RWPE2 (cell line): ENCODE measurements at regions not wholly inside any gene's neighbourhood (a gene's known extent, or its start where the extent isn't known, plus 50 kb on each side); places are given as distances from the start of the nearest gene placed in this dataset.

Experiments used
- ATAC-seq: fragments of 200-7000 bp; cut with Tn5 transposase; 3 replicates; pipeline ENCODE4 v1.9.1; 2021; ENCODE audit warnings: low read depth
- DNase-seq: peaks from one replicate; pipeline ENCODE4 v3.0.0-alpha.2; 2020; ENCODE audit warnings: low spot score
- H3K27ac ChIP-seq: fragments of 450-650 bp; 2 replicates; pipeline ENCODE4 v1.5.1; 2017; ENCODE audit warnings: mild to moderate bottlenecking; ENCODE audit not compliant: poor library complexity, severe bottlenecking
- H3K27me3 ChIP-seq: fragments of 250-450 bp; sonication (Bioruptor Pico); 2 replicates; pipeline ENCODE4 v1.5.1; 2021; ENCODE audit warnings: mild to moderate bottlenecking, moderate library complexity; ENCODE audit not compliant: insufficient read depth, poor library complexity, severe bottlenecking
- H3K36me3 ChIP-seq: fragments of 250-450 bp; sonication (Bioruptor Pico); 2 replicates; pipeline ENCODE4 v1.5.1; 2020; ENCODE audit warnings: low read depth, mild to moderate bottlenecking, moderate library complexity
- H3K4me1 ChIP-seq: fragments of 250-450 bp; sonication (Bioruptor Pico); 2 replicates; pipeline ENCODE4 v1.5.1; 2021; ENCODE audit warnings: mild to moderate bottlenecking, moderate library complexity; ENCODE audit not compliant: insufficient read depth, poor library complexity, severe bottlenecking
- H3K4me3 ChIP-seq: fragments of 250-450 bp; sonication (Bioruptor Pico); 2 replicates; pipeline ENCODE4 v1.5.1; 2021; ENCODE audit warnings: mild to moderate bottlenecking, moderate library complexity; ENCODE audit not compliant: severe bottlenecking
- H3K9me3 ChIP-seq: fragments of 250-450 bp; sonication (Bioruptor Pico); 2 replicates; pipeline ENCODE4 v1.5.1; 2021; ENCODE audit warnings: mild to moderate bottlenecking, moderate library complexity; ENCODE audit not compliant: severe bottlenecking
- TF ChIP-seq, protein P1 (sequence below): fragments of 450-650 bp; IDR thresholded peaks from one replicate; pipeline ENCODE4 v1.5.1; 2017; ENCODE audit warnings: mild to moderate bottlenecking, moderate library complexity; ENCODE audit not compliant: poor library complexity, severe bottlenecking

GRCh38 chr5:162916368-162916767 is 521.0 kb upstream of the CCNG1 start:
- Histone ChIP-seq H3K27me3 (peaks cover 12% of the 10 kb centered on the region), H3K4me3 (no peak overlapping the region), H3K36me3 (no peaks in the 10 kb centered on the region), H3K9me3 (peaks cover 4% of the 10 kb centered on the region), H3K27ac (no peak overlapping the region), H3K4me1 (no peaks in the 10 kb centered on the region)
- DNase-seq = no peak
- no peak for ATAC-seq
- TF ChIP-seq, protein P1, sequence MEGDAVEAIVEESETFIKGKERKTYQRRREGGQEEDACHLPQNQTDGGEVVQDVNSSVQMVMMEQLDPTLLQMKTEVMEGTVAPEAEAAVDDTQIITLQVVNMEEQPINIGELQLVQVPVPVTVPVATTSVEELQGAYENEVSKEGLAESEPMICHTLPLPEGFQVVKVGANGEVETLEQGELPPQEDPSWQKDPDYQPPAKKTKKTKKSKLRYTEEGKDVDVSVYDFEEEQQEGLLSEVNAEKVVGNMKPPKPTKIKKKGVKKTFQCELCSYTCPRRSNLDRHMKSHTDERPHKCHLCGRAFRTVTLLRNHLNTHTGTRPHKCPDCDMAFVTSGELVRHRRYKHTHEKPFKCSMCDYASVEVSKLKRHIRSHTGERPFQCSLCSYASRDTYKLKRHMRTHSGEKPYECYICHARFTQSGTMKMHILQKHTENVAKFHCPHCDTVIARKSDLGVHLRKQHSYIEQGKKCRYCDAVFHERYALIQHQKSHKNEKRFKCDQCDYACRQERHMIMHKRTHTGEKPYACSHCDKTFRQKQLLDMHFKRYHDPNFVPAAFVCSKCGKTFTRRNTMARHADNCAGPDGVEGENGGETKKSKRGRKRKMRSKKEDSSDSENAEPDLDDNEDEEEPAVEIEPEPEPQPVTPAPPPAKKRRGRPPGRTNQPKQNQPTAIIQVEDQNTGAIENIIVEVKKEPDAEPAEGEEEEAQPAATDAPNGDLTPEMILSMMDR = no peak

DNA sequence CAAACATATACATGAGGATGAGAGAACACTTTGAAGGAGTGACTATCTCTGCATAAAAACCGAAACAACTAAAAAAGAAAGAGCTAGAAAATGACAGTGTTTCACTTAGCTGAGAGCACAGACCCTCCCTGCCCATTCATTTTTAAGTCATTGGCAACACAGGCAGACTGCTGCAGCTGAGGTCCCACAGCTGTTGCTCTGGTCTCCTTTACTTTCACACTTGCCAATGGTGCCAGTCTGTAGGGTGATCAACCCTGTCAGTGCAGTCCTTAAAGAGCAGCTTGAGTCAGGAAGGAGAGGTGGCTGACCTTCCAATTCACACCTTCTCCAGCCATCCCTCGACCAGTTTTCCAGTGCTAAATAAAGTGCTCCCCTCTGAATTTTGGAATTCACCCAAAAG is 508.3 kb upstream of the CCNG1 start:
- H3K27ac ChIP-seq = no peak overlapping the region
- H3K27me3 ChIP-seq = no peaks in the 10 kb centered on the region
- DNase-seq (no peak), ATAC-seq (no peak)
- H3K4me3 ChIP-seq = no peak overlapping the region
- no peaks in the 10 kb centered on the region for H3K4me1 ChIP-seq
- peaks cover 3% of the 10 kb centered on the region for H3K9me3 ChIP-seq
- no peaks in the 10 kb centered on the region for H3K36me3 ChIP-seq
- TF ChIP-seq, protein P1 = no peak

GRCh38 chr5:162931501-162931900 is 505.9 kb upstream of the CCNG1 start:
- DNase-seq (no peak), ATAC-seq (no peak)
- H3K27ac ChIP-seq = no peak overlapping the region
- H3K9me3 ChIP-seq = peaks cover 3% of the 10 kb centered on the region
- H3K27me3 ChIP-seq = no peaks in the 10 kb centered on the region
- H3K4me1 ChIP-seq = no peaks in the 10 kb centered on the region
- no peak overlapping the region for H3K4me3 ChIP-seq
- TF ChIP-seq, protein P1 = no peak
- no peaks in the 10 kb centered on the region for H3K36me3 ChIP-seq

DNA sequence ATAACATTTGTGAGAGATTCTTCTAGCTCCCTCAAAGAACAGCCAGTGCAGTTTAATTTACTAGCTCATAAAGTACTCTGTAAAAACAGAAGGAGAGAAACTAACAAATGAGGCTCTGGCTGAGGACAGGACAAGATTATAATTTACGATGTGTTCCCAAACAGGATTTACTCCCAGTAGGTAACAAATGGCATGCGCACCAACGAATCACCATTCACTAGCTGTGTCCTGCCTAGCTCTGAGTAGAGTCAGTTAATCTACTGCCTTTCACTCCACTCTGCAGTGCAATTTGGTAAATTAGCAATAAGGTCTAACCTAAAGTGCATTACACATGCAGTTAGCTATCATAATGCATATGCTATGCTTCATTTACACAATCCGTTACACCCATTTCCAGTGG is 497.4 kb upstream of the CCNG1 start:
- Histone ChIP-seq H3K9me3 (peaks cover 2% of the 10 kb centered on the region), H3K4me1 (no peaks in the 10 kb centered on the region), H3K27me3 (no peaks in the 10 kb centered on the region), H3K27ac (no peak overlapping the region), H3K4me3 (no peak overlapping the region), H3K36me3 (no peaks in the 10 kb centered on the region)
- TF ChIP-seq, protein P1 = no peak
- ATAC-seq (no peak), DNase-seq (no peak)

- Histone ChIP-seq H3K27me3 (peaks cover 11% of the 10 kb centered on the region), H3K27ac (no peak overlapping the region), H3K36me3 (no peaks in the 10 kb centered on the region), H3K9me3 (no peaks in the 10 kb centered on the region), H3K4me3 (no peak overlapping the region), H3K4me1 (no peaks in the 10 kb centered on the region)
- TF ChIP-seq, protein P1 = no peak
- ATAC-seq (no peak), DNase-seq (no peak)
These were observed 488.7 kb upstream of the CCNG1 start for GRCh38 chr5:162948677-162949076.
